Keratinocyte (primary cell): ENCODE measurements at regions not wholly inside any gene's neighbourhood (a gene's known extent, or its start where the extent isn't known, plus 50 kb on each side); places are given as distances from the start of the nearest gene placed in this dataset.

Experiments
- DNase-seq: peaks from one replicate; pipeline ENCODE4 v3.0.0-alpha.2; 2011; ENCODE audit warnings: low read depth, missing footprints, low spot score
- FAIRE-seq: peaks from 2 replicates; lab custom pipeline; 2011; peaks lifted over from hg19 to GRCh38; lab: Jason Lieb, UNC
- H2AFZ ChIP-seq: 2 replicates; pipeline ENCODE4 v1.6.0; 2012; ENCODE audit warnings: low read length, control low read depth, inconsistent platforms; ENCODE audit not compliant: control insufficient read depth
- H3K27ac ChIP-seq: 2 replicates; pipeline ENCODE4 v1.5.1; 2011; ENCODE audit warnings: low read length; ENCODE audit not compliant: control insufficient read depth, insufficient read depth
- H3K27me3 ChIP-seq: 3 replicates; pipeline ENCODE4 v1.6.0; 2011; ENCODE audit warnings: low read length; ENCODE audit not compliant: control insufficient read depth, insufficient read depth; ENCODE audit errors: extremely low read depth
- H3K36me3 ChIP-seq, 2 experiments: 2 replicates in 1 of 2; 3 replicates in 1 of 2; pipeline ENCODE4 v1.5.1; 2011; ENCODE audit warnings: low read length in 2 of 2, mild to moderate bottlenecking in 1 of 2; ENCODE audit not compliant: control insufficient read depth in 2 of 2, insufficient read depth in 2 of 2; ENCODE audit errors: extremely low read depth in 1 of 2
- H3K4me1 ChIP-seq: 3 replicates; pipeline ENCODE4 v1.5.1; 2011; ENCODE audit warnings: low read length; ENCODE audit not compliant: control insufficient read depth, insufficient read depth; ENCODE audit errors: extremely low read depth
- H3K4me2 ChIP-seq: 3 replicates; pipeline ENCODE4 v1.6.0; 2011; ENCODE audit warnings: low read depth, low read length; ENCODE audit not compliant: control insufficient read depth, insufficient read depth; ENCODE audit errors: extremely low read depth
- H3K4me3 ChIP-seq, 3 experiments: fragments of 200-600 bp in 1 of 3; sonication (generic) in 1 of 3; 2 replicates in 2 of 3; 3 replicates in 1 of 3; pipeline ENCODE4 v1.5.1; 2011 to 2016; ENCODE audit warnings: low read length in 3 of 3, mild to moderate bottlenecking in 3 of 3, control low read depth in 2 of 3, inconsistent platforms in 1 of 3, low read depth in 1 of 3, mixed read lengths in 1 of 3, mixed run types in 1 of 3, moderate library complexity in 1 of 3; ENCODE audit not compliant: control insufficient read depth in 2 of 3, insufficient read depth in 2 of 3; ENCODE audit errors: extremely low read depth in 1 of 3
- H3K79me2 ChIP-seq: 2 replicates; pipeline ENCODE4 v1.6.0; 2012; ENCODE audit warnings: low read length; ENCODE audit not compliant: control insufficient read depth, insufficient read depth
- H3K9ac ChIP-seq: 3 replicates; pipeline ENCODE4 v1.6.0; 2011; ENCODE audit warnings: low read length; ENCODE audit not compliant: control insufficient read depth, insufficient read depth; ENCODE audit errors: extremely low read depth
- H3K9me1 ChIP-seq: 3 replicates; pipeline ENCODE4 v1.6.0; 2011; ENCODE audit warnings: low read length; ENCODE audit not compliant: control insufficient read depth, insufficient read depth; ENCODE audit errors: extremely low read depth
- H3K9me3 ChIP-seq: 2 replicates; pipeline ENCODE4 v1.5.1; 2012; ENCODE audit warnings: low read depth, low read length; ENCODE audit not compliant: control insufficient read depth
- H4K20me1 ChIP-seq: 3 replicates; pipeline ENCODE4 v1.6.0; 2011; ENCODE audit warnings: low read length; ENCODE audit not compliant: control insufficient read depth, insufficient read depth; ENCODE audit errors: extremely low read depth
- CTCF ChIP-seq, 3 experiments: IDR thresholded peaks in 1 of 3; conservative IDR thresholded peaks in 1 of 3; optimal IDR thresholded peaks in 1 of 3; 2 replicates in 2 of 3; 3 replicates in 1 of 3; pipeline versions ENCODE3 to v1.5.1; 2011; ENCODE audit warnings: low read length in 3 of 3, mild to moderate bottlenecking in 3 of 3, moderate library complexity in 2 of 3, control low read depth in 1 of 3, inconsistent platforms in 1 of 3; ENCODE audit not compliant: insufficient read depth in 2 of 3; ENCODE audit errors: extremely low read depth in 1 of 3
- EZH2 ChIP-seq: IDR thresholded peaks from one replicate; pipeline ENCODE4 v1.6.1; 2012; ENCODE audit warnings: inconsistent platforms, mild to moderate bottlenecking, low read length, moderate library complexity
- dilution Hi-C: fragments of 300-500 bp; cut with MboI; formaldehyde crosslinking; loops from one replicate; pipeline ENCODE4 v1.7.0; 2020; ENCODE audit warnings: low sequenced_read_pairs; ENCODE audit not compliant: extremely low pct_ligation_motif_present

- FAIRE-seq (no peak), DNase-seq (no peak)
- Histone ChIP-seq H3K36me3 (no peaks in the 10 kb centered on the region), H3K27me3 (no peaks in the 10 kb centered on the region), H3K4me1 (no peaks in the 10 kb centered on the region), H2AFZ (no peak overlapping the region), H3K27ac (no peak overlapping the region), H3K9me1 (no peaks in the 10 kb centered on the region), H3K79me2 (no peaks in the 10 kb centered on the region), H3K9me3 (no peaks in the 10 kb centered on the region), H3K4me3 (no peak overlapping the region), H3K4me2 (no peak overlapping the region), H4K20me1 (no peaks in the 10 kb centered on the region), H3K9ac (no peak overlapping the region)
- TF ChIP-seq CTCF (optimal IDR thresholded peaks at IDR 0.05 in 1 of 3, IDR thresholded peaks at IDR 0.05 in 1 of 3, conservative IDR thresholded peaks at IDR 0.05 in 1 of 3; ENCODE audit: extremely low read depth in 1 of 3, insufficient read depth in 2 of 3, low read length in 3 of 3): no peak
- no peak for TF ChIP-seq EZH2
- dilution Hi-C loops: no loop called here
Observed at GRCh38 chr1:79109445-79109844, 102.9 kb upstream of the ADGRL4 start.

- no peak overlapping the region for H3K4me2 ChIP-seq
- dilution Hi-C loops: no loop called here
- no peaks in the 10 kb centered on the region for H3K9me3 ChIP-seq
- no peaks in the 10 kb centered on the region for H3K36me3 ChIP-seq
- no peak overlapping the region for H2AFZ ChIP-seq
- H3K9me1 ChIP-seq: no peaks in the 10 kb centered on the region
- FAIRE-seq: no peak
- no peak overlapping the region for H3K27ac ChIP-seq
- no peaks in the 10 kb centered on the region for H3K4me1 ChIP-seq
- H3K79me2 ChIP-seq: no peaks in the 10 kb centered on the region
- no peak for DNase-seq
- no peak overlapping the region for H3K9ac ChIP-seq
- H3K4me3 ChIP-seq: no peak overlapping the region
- no peaks in the 10 kb centered on the region for H3K27me3 ChIP-seq
- H4K20me1 ChIP-seq: no peaks in the 10 kb centered on the region
- TF ChIP-seq CTCF (optimal IDR thresholded peaks at IDR 0.05 in 1 of 3, IDR thresholded peaks at IDR 0.05 in 1 of 3, conservative IDR thresholded peaks at IDR 0.05 in 1 of 3; ENCODE audit: extremely low read depth in 1 of 3, insufficient read depth in 2 of 3, low read length in 3 of 3): no peak
- no peak for TF ChIP-seq EZH2
Observed at GRCh38 chr1:79105500-79105899, 99.0 kb upstream of the ADGRL4 start.
